HG02870 (cell line): ENCODE measurements at regions not wholly inside any gene's neighbourhood (a gene's known extent, or its start where the extent isn't known, plus 50 kb on each side); places are given as distances from the start of the nearest gene placed in this dataset.
"Not testable (repeated sequence)": the region's sequence is repeated elsewhere in the genome, so short reads cannot be mapped to it uniquely, and the experiment has no call there.

Experiments
- ATAC-seq: cut with Tn5 transposase; IDR thresholded peaks from one replicate; pipeline ENCODE4 v1.9.1; 2021; ENCODE audit warnings: mild to moderate bottlenecking, moderate library complexity; ENCODE audit not compliant: unreplicated experiment

DNA sequence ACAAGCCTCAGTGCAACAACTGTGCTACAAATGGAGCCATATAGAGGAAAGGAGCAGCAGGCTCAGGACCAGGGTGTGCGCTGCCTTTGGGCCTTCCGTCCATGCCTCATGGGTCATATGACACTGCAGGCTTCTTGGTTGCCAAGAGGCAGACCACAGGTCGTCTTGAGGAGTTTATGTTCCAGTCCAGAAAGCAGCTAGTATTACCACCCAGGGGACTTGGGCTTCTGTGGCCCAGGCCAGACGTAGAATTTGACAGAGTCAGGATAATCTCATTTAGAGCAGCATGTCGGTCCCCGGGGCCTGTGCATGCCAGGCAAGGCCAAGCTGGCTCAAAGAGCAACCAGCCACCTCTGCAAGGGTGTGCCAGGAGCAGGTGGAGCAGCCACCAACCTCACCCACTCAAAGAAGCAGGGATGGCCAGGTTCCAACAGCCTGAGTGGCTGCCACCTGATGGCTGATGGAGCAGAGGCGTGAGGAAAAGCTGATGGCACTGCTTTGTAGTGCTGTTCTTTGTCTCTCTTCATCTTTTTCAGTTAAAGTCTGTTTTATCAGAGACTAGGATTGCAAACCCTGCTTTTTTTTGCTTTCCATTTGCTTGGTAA, 109.1 kb downstream of the CCDC74A start:
- not testable (repeated sequence) for ATAC-seq

DNA sequence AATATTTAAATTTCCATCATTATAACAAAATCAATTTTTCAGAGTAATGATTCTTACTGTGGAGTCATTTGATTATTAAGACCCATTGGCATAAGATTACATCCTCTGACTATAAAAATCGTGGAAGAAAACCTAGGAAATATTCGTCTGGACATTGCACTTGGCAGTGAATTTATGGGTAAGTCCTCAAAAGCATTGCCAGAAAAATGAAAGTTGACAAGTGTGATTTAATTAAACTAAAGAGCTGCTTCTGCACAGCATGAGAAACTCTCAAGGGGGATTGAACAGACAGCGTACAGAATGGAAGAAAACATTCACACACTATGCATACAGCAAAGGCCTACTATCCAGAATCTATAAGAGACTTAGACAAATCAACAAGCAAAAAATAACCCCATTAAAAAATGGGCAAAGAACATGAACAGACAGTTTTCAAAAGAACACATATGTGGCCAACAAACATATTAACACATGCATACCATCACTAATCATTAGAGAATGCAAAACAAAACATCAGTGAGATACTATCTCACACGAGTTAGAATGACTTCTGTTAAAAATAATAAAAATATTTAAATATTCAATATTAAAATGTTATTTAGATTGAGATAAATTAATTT, 111.4 kb downstream of the CCDC74A start:
- ATAC-seq, result not testable (repeated sequence)

DNA sequence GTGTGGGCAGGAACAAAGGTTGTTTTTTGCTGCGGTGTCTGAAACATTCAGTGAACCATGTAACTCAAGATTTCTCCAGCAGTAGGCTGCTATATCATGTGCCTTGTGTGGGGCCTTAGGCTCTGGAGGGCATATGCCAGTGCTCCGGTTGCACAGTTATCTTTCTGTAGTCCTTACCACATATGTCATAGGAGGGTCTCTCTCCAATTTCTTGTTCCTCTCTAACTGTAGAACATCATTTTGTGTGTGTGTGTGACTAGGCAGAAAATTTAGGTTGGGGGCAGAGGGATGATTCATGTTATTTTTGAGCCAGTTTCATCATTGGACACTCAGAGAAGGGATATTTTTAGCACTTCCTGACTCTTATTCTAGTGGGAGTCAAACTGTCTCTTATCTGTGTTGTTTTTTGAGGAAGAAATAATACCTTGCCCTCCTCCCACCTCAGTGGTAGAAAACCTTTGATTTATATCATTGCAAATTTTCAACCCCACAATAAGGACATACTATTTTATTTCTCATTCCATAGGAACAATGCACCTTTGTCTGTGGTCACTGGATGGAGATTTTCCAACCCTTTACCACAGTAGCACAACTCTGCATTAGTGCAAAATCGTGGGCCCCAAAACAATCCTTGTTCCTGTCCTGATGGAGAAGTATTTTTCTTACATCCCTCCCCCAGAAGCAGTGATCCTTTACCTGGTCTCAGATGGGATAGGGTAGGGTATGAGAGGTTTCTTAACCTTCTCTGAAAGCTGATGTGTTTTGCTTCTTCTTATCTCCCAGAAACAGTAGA, 113.9 kb downstream of the CCDC74A start:
- no peak for ATAC-seq

DNA sequence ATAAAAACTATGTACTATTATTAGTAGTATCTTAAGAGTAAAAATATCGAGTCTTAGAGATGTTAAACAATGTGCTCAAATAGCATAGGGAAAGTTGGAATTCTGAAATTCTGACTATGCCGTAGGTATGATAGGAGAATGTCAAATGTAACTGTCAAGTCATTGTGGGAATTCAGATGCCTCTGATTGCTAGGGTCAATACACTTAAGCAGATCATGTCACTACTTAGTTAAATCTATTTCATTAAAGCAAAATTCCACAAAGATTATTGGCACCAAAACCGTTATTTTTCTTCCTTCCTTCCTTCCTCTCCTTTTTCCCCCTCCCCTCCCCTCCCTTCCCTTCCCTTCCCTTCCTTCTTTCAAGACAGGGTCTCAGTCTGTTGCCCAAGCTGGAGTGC, 115.5 kb downstream of the CCDC74A start:
- not testable (repeated sequence) for ATAC-seq

DNA sequence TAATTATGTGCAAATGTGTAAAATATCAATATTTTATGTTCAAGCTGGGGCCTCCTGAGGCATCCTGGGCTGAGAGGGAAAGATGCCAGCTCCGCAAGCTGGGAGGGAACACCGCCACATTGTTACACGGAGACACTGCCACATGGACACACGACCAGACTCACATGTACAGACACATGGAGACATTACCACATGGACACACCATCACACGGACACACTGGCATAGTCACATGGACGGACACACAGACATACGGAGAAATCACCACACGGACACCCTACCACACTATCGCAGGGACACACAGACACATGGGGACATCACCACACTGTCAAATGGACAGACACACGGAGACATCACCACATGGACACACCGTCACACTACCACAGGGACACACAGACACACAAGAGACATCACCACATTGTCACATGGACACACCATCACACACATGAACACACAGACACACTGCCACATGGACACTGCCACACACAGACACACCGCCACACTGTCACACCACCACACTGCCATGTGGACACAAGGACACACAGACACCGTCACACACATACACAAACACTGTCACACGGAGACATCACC, 117.6 kb downstream of the CCDC74A start:
- no peak for ATAC-seq

DNA sequence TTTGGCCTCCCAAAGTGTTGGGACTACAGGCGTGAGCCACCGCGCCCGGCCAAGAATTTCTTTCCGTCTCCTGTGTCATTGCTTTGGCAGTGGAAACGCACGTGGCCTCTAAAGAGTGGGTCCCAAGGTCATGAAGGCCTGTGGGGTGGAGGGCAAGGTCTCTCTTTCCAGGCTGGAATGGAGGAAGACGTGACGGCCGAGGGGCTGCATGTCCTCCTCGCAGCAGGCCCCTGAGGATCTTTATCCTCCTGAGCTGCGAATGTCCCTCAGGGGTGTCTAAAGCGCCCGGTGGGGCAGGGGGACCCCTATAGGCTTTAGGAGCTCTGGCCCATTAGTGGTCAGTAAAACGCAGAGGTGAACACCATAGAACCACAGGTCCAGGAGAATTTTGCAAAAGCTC, 118.5 kb downstream of the CCDC74A start:
- not testable (repeated sequence) for ATAC-seq

DNA sequence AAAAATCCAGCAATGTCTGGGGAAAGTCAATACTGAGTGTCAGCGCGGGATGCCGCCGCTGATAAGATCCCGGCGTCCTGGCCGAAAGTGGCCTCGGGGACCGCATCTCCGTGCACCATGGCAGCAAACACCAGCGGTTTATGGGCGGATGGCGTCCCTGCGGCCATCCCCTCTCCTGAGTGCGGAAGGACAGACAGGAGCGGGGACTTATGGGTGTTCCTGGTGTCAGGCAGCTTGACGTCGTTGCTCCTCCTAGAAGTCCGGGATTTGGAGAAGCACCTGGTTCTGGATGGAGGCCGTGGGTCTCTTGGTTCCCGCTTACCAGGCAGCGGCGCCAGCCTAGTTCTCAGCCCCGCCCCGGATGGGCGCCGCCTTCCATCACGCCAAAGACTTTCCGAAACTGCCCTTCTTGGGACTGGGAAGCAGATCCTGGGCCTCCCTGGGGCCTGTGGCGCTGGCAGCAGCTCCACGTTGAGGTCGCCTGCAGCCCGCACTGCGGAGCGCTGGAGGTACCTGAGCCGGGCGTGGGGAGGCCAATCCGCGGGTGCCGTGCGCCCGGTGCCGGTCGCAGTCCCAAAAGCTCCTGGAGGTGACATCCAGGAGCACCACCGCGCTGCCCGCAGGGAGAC, 119.1 kb downstream of the CCDC74A start:
- no peak for ATAC-seq

DNA sequence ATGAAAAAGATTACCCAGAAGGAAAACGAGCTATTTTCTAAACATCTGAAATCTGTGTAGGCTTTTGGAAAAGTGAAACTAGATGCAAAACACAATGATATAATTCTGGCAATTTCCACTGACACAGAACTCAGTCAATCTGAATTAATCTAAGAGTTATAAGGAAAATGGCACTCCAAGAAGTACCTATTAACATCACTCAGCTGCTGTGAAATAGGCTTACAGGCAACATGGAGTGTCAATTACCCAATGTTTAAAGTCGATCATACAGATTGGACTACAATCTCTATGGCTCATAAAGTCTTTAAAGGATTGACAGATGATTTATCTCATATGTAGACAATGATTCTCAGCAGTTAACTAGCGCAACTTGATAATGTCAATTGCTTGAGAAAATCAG, 120.9 kb downstream of the CCDC74A start:
- ATAC-seq, result not testable (repeated sequence)

DNA sequence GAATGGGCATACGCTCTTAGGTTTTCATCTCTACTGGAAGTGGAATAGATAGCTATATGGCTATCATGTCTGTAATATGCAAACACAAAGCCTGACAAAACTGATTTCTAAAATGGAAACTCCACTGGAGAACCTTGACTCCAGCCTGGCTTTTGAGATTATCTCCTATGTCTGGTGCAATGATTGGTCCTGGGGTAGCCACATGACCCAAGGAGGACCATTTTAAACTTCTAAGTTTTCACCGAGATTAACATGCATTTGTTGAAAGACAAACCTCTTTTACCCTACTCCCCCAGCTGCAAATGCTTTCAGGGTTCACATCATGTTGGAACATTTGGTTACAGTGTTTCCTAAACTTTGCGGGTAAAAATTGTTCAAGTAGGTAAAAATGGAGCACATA, 124.6 kb downstream of the CCDC74A start:
- ATAC-seq, result not testable (repeated sequence)

DNA sequence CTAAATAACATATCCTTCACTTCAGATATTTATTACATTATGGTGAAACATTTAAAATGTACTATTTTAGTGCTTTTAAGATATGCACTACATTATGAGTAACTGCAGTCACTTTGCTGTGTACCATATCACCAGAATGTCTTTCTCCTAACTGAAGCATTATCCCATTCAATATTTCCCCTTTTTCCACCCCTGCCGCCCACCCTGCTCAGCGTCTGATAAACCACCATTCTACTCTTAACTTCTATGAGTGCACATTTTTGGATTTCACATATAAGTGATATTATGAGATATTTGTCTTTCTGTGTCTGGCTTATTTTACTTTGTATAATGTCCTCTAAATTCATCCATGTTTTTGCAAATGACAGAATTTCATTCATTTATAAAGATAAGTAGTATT, 126.4 kb downstream of the CCDC74A start:
- ATAC-seq, result not testable (repeated sequence)

DNA sequence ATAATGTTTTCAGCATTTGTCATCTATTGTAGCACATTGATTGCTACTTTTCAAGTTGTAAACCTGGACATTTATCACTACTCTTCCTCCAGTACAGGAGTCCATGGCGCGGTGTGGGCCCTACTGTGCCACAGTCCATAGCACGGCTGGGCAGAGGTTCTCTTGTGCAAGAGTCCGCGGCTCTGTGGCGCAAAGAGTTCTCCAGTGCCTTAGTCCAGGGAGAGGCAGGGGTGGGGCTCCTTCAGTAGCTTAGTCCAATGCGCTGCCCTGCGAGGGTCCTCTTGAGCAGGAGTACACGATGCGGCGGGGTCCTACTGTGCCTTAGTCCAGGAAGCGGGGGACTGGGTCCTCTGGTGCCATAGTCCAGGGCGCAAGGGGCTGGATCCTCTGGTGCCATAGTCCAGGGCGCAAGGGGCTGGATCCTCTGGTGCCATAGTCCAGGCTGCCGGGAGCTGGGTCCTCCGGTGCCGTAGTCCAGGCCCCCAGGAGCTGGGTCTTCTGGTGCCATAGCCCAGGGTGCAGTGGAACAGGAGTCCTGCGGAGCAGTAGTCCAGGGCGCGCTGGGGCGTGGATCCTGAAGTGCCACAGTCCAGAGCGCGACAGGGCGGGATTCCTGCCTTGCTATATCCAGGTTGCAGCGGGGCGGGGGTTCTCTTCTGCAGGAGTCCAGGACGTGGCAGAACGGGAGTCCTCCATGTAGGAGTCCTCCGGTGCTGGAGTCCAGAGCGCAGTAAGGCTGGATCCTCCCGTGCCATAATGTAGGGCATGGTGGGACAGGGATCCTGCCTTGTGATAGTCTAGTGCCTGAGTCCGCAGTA, 129.3 kb downstream of the CCDC74A start:
- ATAC-seq, result no peak

DNA sequence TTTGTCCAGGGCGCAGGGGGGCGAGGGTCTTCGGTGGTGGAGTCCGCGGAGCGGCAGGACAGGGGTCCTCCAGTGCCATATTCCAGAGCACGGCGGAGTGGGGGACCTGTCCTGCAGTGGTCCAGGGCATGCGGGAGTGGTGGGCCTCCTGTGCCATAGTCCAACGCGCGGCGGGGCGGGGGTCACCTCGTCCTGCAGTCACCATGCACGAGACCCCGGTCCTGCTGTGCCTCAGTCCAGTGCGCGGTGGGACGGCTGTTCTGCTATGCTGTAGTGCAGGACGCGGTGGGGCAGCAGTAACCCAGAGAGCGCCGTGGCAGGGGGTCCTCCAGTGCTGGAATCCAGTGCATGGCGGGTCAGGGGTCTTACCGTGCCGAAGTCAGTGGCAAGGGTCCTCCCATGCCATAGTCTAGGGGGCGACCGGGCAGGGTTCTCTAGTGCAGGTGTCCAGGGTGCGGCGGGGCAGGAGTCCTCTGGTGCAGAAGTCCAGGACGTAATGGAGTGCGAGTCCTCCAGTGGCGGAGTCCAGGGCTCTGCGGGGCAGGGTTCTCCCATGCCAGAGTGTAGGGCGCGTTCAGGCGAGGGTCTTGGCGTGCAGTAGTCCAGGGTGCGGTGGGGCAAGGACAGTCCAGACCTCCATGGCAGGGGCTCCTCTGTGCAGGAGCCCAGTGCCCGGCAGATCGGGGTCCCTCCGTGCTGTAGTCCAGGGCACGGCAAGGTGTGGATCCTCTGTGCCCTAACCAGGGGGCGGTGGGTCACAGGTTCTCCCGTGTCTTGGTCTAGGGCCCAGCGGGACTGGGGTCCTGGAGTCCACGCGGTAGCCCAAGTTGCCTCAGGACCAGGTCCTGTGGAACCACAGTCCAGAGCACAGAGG, 130.4 kb downstream of the CCDC74A start:
- ATAC-seq, result no peak

DNA sequence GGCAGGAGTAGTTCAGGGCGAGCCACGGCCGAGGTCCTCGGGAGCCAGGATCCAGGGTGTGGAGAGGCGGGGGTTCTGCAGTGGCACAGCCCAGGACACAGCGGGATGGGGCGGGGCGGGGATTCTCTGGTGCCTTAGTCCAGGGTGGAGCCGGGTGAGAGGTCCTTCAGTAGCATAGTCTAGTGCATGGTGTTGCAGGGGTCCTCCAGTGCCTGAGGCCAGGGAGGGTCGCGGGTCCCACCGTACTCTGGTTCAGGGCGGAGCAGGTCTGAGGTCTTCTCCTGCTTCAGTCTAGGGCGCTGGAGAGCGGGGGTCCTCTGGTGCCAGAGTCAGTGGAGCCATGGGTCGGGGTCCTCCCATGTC, 131.1 kb downstream of the CCDC74A start:
- ATAC-seq, result no peak

DNA sequence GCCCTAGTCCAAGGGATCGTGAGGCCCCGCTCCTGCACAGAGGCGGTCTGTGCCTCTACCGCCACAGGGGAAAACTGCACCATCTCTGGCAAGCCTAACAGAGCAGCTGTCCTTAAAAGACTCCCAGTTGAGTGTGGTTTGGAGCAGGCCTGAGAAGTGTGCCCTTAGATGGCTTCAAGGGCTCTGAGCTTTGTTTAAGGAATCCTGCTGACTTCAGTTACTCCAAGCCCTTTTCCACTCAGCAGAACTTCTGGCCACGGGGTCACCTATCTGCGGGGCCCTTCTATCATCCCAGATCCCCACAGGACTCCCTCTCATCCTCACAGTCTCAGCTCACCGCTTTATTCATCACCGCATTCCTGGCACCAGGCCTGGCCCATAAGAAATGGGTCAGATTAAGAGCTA, 131.5 kb downstream of the CCDC74A start:
- no peak for ATAC-seq

DNA sequence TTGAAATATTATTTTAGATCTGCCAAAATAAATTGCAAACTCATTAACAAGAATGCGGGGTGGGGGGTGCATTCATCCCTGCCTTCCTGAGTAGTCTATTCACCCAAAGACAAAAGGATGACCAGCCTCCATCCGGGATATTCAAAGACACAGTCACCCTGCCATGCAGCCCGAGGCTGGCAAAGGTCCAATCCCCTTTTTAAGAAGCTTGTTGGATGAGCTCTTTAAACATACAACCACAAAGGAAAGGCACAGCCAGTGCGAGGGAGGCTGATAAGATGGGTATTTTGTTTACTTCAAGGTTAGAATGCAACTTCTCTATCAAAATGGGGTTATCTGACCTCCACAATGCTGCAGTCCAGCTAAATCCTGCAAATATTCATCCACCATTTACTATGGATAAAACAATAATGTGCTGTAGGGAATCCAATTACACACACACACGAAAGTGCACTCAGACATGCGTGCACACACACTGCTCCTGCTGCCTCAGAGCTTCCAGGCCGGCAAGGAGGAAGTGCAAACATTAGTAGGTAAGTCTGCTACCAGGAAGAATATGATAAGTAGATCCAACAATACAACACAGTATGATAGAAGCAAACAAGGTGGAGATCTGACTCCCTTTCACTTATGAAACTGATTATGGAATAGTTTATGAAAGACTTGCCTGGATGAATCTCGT, 133.6 kb downstream of the CCDC74A start:
- ATAC-seq, result not testable (repeated sequence)

DNA sequence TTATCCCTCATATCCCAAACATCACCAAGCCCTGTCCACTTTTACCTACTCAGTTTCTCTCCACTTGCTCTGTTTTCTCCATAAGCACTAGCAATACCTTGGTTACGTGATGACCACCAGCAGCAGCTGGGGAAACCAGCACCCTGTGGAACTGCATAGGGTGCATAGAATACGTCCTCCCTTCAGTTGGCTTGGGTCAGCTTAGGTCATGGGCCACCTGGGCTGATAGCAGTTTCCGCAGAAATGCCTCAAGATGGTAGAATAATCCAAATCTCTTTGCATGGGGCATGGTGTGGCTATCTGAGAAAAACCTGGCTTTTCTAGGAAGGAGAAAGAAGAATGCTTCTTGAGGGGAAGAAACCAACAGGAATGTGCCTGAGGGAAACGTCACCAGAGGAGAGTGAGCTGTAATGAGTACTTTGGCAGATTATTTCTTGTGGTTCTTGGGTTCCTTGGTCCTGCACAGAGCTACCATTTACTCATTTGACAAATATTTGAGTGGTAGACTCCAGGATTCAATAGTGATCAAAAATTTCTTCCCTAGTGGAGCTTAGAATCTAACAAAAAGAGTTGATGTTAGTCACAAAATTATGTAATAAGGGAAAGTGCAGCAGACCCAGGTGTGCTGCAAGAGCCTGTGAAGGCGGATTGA, 134.3 kb downstream of the CCDC74A start:
- not testable (repeated sequence) for ATAC-seq

DNA sequence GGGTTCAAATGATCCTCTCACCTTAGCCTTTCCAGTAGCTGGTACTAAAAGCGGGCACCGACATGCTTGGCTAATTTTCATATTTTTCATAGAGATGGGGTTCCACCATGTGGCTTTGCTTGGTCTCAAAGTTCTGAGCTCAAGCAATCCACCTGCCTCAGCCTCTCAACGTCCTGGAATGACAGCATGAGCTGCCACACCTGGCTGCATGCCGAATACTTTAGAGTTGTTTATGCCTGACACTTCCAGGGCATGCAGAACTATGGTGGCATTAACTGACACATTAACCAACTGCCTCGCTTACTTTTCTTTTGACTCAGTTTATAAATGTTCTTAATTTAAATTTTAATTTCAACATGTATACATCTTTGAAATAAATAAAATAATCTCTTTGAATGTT, 135.8 kb downstream of the CCDC74A start:
- ATAC-seq, result not testable (repeated sequence)

DNA sequence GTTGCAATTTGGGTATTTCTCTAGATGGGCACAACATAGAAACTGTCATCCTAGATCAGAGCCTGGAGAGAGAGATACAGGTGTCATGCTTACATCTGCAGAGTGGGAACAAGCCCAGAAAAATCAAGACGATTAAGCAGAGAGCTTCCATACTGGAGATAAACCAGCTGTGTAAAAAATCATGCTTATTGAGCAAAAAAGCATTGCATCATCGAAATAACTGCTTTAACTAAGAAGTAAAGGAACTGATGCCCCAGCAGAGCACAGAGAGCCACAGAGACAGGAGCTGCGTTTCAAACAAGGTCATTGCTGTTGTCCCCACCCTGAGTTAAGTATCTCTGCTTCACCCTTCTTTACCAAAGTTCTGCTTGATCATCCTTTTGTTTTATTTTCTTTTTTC, 138.0 kb downstream of the CCDC74A start:
- not testable (repeated sequence) for ATAC-seq
